ENCODE measurements at regions not wholly inside any gene's neighbourhood (a gene's known extent, or its start where the extent isn't known, plus 50 kb on each side); places are given as distances from the start of the nearest gene placed in this dataset.

DNA sequence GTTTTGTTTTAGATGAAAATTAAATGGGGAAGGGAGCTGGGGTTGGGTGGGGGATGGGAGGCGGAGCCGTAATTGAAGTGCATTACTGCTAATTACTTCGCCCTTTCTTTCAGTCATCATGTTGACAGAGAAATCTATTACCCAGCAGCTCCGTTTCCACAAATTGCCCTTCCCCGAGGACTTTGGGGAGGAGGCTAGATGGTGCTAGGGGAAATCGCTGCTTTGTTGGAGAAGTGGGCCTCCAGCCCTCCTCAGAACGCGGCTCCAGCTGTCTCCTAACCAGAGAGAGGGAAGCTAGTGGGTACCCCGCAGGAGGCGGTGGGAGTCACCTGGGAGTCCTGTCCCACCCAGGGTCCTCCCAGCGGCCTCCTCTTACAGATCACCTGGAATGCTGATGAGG, 130.9 kb upstream of the MYCN start:
- intact Hi-C loops (cut with DNase I), result no loop called here

DNA sequence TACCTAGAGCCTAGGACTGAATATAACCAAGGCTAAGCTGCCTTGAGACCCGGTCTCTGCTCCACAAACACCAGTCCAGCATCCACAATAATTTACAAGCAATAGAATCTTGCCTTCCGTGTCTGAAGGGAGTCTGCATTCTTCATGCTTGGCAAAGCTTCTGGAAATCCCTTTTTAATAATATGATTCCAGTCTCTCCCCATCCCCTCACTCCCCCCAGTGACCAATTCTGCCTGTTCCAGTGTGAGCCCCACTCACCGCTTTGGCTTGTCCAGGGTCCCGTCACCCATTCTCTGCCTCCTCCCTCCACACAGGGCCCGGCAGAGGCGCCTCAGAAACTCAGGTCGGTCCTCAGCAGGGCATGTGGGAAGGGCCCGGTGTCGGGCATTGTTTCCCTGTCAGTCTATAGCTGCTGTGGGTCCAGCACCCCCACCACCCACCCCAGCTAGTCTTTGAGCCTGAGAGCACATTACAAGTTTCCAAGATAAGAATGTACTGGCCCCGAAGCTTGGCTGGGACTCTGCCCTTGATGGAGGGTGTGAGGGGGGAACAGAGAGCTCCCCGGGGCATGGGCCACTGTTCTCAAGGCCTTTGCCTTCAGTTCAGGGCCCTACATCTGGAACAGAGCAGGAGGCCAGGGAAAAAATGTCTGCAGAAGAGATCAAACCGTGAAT, 129.7 kb upstream of the MYCN start:
- H3K27ac ChIP-seq, result peak overlapping the region; percentile 61 to 83 (median 67)
- intact Hi-C loops (cut with DNase I), result loop anchor here (10.0 kb wide), 1 partner anchor 104 kb away; no protein-coding TSS in a partner anchor
- WGBS, 2 donors, result 63 to 68% methylated on average over 12 of the region's 12 CpGs

More for the DNA sequence above, 130.9 kb upstream of the MYCN start:
- Histone ChIP-seq H3K36me3 (no peaks in the 10 kb centered on the region), H3K9me3 (no peaks in the 10 kb centered on the region), H3K27me3 (no peaks in the 10 kb centered on the region), H3K4me1 (peaks cover 14 to 31% of the 10 kb centered on the region in 2 donors), H3K27ac (no peak overlapping the region), H3K4me3 (replicated peaks in 1 of 3) (no peak overlapping the region)
- 77 to 78% methylated on average over 11 of the region's 11 CpGs for WGBS, 2 donors
- TF ChIP-seq, protein P1, sequence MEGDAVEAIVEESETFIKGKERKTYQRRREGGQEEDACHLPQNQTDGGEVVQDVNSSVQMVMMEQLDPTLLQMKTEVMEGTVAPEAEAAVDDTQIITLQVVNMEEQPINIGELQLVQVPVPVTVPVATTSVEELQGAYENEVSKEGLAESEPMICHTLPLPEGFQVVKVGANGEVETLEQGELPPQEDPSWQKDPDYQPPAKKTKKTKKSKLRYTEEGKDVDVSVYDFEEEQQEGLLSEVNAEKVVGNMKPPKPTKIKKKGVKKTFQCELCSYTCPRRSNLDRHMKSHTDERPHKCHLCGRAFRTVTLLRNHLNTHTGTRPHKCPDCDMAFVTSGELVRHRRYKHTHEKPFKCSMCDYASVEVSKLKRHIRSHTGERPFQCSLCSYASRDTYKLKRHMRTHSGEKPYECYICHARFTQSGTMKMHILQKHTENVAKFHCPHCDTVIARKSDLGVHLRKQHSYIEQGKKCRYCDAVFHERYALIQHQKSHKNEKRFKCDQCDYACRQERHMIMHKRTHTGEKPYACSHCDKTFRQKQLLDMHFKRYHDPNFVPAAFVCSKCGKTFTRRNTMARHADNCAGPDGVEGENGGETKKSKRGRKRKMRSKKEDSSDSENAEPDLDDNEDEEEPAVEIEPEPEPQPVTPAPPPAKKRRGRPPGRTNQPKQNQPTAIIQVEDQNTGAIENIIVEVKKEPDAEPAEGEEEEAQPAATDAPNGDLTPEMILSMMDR (IDR thresholded peaks at IDR 0.05), result no peak
- TF ChIP-seq POLR2A (IDR thresholded peaks at IDR 0.05), result no peak
- no peak for DNase-seq

GRCh38 chr2:15811367-15811766, 129.0 kb upstream of the MYCN start:
- no peaks in the 10 kb centered on the region for H3K36me3 ChIP-seq
- H3K27me3 ChIP-seq, result no peaks in the 10 kb centered on the region
- intact Hi-C loops (cut with DNase I), result loop anchor here (10.0 kb wide), 1 partner anchor 103 kb away; no protein-coding TSS in a partner anchor
- peaks cover 14 to 34% of the 10 kb centered on the region in 2 donors for H3K4me1 ChIP-seq
- no peak overlapping the region for H3K4me3 ChIP-seq (replicated peaks in 1 of 3)
- no peak for TF ChIP-seq POLR2A (IDR thresholded peaks at IDR 0.05)
- TF ChIP-seq, protein P1 (IDR thresholded peaks at IDR 0.05), result no peak
- DNase-seq, result peak; percentile 94 to 95
- H3K27ac ChIP-seq, result peak overlapping the region; percentile 61 to 83 (median 67)
- H3K9me3 ChIP-seq, result no peaks in the 10 kb centered on the region
- WGBS, 2 donors, result 37 to 49% methylated on average over 8 of the region's 8 CpGs

More for the DNA sequence above, 129.7 kb upstream of the MYCN start:
- H3K9me3 ChIP-seq, result no peaks in the 10 kb centered on the region
- no peaks in the 10 kb centered on the region for H3K36me3 ChIP-seq
- no peak for TF ChIP-seq POLR2A (IDR thresholded peaks at IDR 0.05)
- TF ChIP-seq, protein P1 (IDR thresholded peaks at IDR 0.05), result no peak
- no peaks in the 10 kb centered on the region for H3K27me3 ChIP-seq
- no peak overlapping the region for H3K4me3 ChIP-seq (replicated peaks in 1 of 3)
- peaks cover 14 to 34% of the 10 kb centered on the region in 2 donors for H3K4me1 ChIP-seq
- DNase-seq, result peak in 1 of 2 donors; percentile 30

DNA sequence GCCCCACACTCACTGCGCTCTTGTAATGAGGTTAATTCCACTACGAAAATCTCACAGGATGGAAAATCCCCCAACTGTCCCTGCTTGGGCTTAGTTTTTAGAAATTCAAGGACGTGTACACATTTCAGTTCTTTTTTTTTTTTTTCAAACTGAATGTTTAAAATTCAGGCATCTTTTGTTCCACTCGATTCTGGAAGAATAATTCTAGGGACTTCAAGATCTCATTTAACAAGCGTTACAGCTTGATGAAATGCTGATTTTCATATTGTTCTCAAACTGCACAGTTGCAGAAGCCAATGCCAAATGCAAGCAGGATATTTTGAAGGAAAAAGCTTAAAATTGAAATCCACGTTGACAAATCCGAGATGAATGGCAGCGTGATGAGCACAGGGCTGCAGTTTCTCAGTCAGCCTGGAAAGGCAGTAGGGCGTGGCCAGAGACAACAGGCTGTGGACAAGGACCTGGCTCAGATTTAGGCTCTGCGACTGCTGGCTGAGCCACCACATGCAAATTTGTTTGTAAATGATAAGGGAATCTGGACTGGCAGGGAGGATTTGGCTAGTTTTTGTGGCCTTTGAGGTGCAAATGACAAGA, 128.1 kb upstream of the MYCN start:
- TF ChIP-seq POLR2A (IDR thresholded peaks at IDR 0.05), result no peak
- TF ChIP-seq, protein P1 (IDR thresholded peaks at IDR 0.05), result peak in 1 of 6 experiments; percentile 10
- Histone ChIP-seq H3K27ac (peak overlapping the region; percentile 5 to 83 (median 61)), H3K36me3 (no peaks in the 10 kb centered on the region), H3K9me3 (no peaks in the 10 kb centered on the region), H3K4me1 (peaks cover 14 to 34% of the 10 kb centered on the region in 2 donors), H3K4me3 (replicated peaks in 1 of 3) (no peak overlapping the region), H3K27me3 (no peaks in the 10 kb centered on the region)
- WGBS, 2 donors, result 45 to 59% methylated on average over 10 of the region's 10 CpGs
- intact Hi-C loops (cut with DNase I), result loop anchor here (10.0 kb wide), 1 partner anchor 103 kb away; no protein-coding TSS in a partner anchor
- DNase-seq, result peak; percentile 28 to 50

Data from thyroid gland (tissue), 4 donors.